NCI-H1930 (cell line): ENCODE measurements at regions not wholly inside any gene's neighbourhood (a gene's known extent, or its start where the extent isn't known, plus 50 kb on each side); places are given as distances from the start of the nearest gene placed in this dataset.
"Not testable (repeated sequence)": the region's sequence is repeated elsewhere in the genome, so short reads cannot be mapped to it uniquely, and the experiment has no call there.

Source experiments
- DNase-seq, 2 experiments: peaks; one replicate each; lab custom pipeline; 2025; lab: John Stamatoyannopoulos, UW

DNA sequence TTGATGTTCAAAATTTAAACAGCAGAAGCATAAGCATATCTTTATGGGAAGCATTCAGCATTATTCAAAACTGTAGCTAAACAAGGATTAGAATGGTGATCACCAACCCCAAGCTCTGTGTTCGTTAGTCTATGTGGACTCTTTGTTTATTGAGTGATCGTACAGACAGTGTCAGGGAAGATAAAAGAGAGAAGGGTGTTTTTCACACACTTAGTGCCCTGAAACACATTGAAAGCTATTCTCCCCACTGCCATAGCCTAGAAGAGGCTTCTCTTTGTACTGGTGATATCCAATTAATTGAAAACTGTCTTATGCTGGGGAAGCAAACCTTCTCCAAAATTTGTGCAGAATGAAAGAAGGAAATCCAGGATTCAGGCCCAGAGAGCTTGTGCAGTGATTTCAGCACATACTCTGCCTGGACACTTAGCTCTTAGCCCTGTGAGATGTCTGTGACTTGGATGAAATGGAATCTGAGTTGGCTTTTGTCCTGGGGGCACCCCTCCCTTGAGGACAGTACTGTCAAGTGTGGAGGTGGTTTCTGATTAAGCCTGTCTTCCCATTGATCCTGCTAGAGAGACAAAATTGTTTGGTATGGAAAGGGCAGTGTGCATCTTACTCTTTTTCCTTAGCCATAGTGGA is 125.7 kb upstream of the MTHFD1L start:
- no peak for DNase-seq

GRCh38 chr6:150740453-150740852 is 125.0 kb upstream of the MTHFD1L start:
- DNase-seq = no peak

DNA sequence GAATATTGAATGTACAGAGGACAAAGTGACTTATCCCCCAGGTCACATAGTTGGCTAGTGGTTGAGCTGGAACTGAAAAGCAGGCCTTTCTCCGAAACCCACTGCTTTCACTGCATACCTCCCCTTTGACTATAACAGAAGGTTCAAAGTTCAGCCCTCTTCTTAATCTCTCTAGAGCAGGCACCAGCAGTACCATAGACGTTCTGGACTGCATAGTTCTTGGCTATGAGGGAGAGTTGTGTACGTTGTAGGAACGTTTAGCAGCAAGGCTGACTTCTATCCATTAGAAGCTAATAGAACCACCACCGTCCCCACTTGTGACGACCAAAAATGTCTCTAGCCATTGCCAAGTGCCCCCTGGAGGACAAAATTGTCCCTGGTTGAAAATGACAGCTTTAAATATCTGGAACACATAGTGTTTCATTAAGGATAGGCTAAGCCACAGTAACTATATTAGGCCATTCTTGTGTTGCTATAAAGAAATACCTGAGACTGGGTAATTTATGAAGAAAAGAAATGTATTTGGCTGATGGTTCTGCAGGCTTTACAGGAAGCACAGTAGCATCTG is 123.8 kb upstream of the MTHFD1L start:
- no peak for DNase-seq

- no peak for DNase-seq
These were observed 120.8 kb upstream of the MTHFD1L start for GRCh38 chr6:150744522-150745260.

DNA sequence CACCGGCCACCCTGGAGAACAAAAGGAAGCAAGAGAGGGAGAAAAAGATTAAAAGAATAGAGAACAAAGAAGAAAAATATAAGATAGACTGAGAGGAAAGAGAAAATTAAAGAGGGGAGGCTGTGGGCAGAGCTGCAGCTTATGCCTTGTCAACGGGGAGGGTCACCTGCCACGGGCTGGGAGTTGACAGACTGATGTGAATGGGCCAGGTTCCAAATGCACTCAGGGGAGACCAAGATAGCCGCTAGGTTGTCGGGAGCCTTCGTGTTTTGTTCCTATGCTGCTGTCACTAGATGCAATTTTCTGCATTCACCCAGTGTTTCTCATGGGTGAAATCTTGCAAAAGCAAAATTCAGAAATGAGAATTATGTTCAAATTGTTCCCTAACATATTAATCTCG is 119.6 kb upstream of the MTHFD1L start:
- DNase-seq = no peak

- DNase-seq = no peak
These were observed 118.3 kb upstream of the MTHFD1L start for GRCh38 chr6:150747155-150747554.

DNA sequence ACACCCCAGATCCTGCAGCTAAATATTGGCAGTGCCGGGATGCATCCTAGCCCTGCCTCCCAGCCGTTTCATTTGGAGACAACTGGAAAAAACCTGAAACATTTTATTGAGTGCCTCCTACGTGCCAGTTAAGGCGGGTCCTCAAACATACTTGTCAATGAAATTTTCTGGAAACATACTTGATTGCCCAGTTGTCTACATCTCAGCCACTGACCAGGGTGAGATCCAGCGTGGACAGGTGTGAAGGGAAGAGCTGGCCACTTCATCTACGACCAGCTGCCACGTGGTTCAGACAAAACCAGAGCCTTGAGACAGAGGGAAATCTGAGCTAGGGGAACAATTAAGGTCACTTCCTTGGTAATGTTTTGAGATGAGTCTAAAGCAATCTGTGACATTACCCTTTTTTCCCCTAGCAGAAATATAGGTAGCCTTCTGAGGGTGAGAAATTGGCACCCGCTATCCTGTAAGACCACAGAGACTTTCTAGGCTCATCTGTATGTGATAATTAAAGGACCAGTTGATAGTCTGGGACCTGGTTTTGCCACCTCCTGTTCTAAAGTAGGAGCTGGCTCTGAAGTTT is 116.3 kb upstream of the MTHFD1L start:
- no peak for DNase-seq

DNA sequence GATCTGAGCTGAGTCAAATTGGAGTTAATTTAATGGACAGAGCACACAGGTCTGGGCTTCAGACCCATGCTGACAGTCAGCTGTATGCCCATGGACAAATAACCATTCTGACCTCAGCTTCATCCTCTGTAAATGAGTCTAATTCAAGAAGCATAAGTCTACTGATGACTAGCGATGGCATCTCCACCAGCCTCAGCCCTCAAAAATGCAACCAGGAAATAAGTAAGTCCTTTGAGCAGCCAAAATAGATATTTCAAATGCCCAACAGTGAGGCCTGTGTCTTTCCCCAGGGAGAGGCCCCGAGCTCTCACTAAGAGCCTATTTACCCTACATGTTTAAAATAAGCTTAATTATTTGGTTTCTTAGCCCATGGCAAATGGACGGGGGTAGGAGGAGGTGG is 114.2 kb upstream of the MTHFD1L start:
- no peak for DNase-seq

DNA sequence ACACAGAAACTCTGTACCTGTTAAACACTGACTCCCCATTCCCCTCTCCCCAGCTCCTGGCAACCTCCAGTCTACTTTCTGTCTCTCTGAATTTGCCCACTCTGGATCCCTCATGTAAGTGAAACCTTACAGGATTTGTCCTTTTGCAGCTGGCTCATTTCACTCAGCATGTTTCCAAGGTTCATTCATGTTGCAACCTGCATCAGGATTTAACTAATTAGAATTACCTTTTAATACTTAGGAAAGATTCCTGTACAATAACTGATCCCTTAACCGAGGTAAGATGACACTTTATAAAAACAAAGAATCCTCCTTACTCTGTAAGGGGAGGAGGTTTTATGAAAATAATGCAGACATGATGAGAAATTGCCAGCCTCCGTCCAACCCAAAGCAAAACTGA is 113.1 kb upstream of the MTHFD1L start:
- no peak for DNase-seq

GRCh38 chr6:150753371-150754064 is 112.0 kb upstream of the MTHFD1L start:
- DNase-seq = no peak

GRCh38 chr6:150755042-150755441 is 110.5 kb upstream of the MTHFD1L start:
- no peak for DNase-seq

GRCh38 chr6:150755524-150755923 is 110.0 kb upstream of the MTHFD1L start:
- DNase-seq = no peak

DNA sequence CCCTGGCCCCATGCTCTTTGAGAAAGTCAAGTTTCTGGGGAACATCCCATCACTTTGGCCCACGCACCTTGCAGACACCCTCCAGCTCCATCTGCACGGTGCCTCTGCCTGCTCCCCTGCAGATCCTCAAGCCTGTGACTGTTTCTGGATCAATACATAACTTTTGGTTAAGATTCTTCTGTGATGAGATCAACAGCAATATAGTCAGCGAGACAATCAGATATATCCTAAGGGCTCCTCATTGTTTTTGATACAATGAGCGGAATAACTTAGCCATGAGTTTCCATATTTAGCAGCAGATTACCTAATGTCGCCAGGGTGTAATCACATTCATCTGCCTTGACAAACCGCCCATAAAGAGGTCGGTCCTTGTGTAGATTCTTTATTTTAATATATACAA is 109.3 kb upstream of the MTHFD1L start:
- no peak for DNase-seq

DNA sequence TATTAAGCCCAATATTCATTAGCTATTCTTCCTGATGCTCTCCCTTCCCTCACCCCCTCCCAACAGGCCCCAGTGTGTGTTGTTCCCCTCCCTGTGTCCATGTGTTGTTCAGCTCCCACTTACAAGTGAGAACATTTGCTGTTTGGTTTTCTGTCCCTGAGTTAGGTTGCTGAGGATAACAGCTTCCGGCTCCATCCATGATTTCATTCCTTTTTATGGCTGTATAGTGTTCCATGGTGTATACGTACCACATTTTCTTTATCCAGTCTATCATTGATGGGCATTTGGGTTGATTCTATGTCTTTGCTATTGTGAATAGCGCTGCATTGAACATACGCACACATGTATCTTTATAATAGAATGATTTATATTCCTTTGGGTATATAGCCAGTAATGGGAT is 107.7 kb upstream of the MTHFD1L start:
- not testable (repeated sequence) for DNase-seq

DNA sequence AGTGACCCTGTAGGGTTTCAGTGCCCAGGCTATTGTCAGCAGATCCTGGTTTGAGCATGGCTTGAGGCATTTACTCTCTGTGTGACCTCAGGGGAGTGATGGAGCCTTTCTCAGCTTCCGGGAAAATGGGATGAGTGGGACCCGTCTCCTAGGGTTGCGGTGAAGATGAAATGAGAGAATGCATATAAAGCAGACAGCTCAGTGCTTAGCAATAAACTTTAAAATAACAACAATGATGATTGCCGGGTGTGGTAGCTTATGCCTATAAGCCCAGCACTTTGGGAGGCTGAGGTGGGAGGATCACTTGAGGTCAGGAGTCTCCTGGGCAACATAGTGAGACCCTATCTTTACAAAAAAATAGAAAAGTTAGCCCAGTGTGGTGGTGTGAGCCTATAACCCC is 106.0 kb upstream of the MTHFD1L start:
- DNase-seq = no peak

DNA sequence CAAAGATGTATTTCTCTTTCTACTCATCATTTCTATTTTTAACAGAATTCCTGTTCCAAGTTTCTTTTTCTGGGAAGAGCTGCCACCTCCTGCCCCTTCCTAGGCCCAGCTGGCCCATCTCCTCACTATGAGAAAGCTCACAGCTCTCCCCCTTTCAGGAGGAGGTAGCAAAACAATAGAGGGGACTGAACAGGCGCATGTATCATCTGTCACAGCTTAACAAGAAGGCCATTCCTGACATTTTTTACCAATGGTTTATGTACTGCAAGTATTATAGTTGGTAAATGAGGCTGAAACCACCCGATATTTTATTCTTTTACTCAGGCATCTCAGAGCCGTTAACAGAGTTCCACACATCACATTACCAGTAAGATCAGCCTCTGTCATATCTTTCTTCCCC is 103.7 kb upstream of the MTHFD1L start:
- no peak for DNase-seq

- DNase-seq = no peak
These were observed 101.0 kb upstream of the MTHFD1L start for GRCh38 chr6:150764334-150765066.

GRCh38 chr6:150765067-150765764 is 100.3 kb upstream of the MTHFD1L start:
- DNase-seq = no peak

DNA sequence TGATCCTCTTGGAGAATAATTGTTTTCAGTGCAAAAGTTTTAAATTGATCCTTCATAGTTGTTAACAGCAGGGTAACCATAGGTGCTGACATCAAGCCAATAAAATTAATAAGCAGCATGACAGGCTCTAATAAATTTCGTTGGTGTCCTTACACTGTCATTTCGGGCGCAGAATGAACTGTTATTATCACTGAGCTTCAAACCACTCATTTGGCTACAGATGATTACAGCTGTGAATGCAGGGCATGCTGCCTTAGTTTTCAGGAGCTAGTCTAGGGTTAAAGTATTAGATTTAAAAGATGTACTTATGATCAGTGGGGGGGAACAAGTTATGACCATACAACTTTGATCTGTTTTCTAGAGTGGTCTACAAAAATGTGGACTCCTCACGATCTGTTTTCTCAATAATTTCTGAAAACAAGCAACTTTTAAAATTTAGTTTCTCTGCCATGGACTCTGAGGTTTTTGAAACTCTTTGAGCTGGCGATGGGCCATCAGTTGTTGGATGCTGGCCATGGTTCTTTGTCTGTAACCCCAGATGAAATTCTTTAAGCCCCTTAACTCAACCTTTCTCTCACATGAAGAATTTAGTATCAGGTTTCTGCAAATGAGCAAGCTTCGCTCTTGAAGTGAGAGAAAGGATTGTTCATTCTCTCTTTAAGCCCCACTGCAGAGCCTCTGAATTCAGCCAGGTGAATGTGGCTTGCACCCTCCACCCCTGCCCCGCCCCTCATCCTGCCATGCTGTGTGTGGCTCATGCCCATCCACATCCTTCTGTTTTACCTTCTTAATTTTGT is 99.1 kb upstream of the MTHFD1L start:
- no peak for DNase-seq

DNA sequence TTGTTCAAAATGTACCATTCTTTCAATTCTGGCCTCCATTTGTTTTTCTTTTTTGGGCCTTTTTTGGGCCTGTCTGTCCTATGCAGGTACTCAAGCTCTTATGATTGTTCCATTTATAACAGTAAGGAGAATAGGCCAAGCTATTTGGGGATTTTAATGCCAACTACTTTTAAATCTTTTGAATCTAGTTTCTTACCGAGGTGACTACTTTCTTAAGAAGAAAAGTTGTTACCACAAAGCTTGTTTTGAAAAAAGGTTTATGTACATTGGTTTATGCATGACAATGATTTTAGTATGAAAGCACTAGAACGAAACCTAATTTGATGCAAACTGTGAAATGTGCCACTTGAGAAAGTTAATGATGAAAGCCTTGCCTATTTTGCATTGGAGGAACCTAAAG is 98.3 kb upstream of the MTHFD1L start:
- DNase-seq = no peak
